GF-D8 (cell line): ENCODE measurements at regions not wholly inside any gene's neighbourhood (a gene's known extent, or its start where the extent isn't known, plus 50 kb on each side); places are given as distances from the start of the nearest gene placed in this dataset.
"Not testable (repeated sequence)": the region's sequence is repeated elsewhere in the genome, so short reads cannot be mapped to it uniquely, and the experiment has no call there.

ENCODE experiments used
- DNase-seq: peaks from one replicate; lab custom pipeline; 2025; lab: John Stamatoyannopoulos, UW

GRCh38 chr7:14967376-14967775 lies 64.8 kb upstream of the DGKB start:
- DNase-seq = not testable (repeated sequence)

DNA sequence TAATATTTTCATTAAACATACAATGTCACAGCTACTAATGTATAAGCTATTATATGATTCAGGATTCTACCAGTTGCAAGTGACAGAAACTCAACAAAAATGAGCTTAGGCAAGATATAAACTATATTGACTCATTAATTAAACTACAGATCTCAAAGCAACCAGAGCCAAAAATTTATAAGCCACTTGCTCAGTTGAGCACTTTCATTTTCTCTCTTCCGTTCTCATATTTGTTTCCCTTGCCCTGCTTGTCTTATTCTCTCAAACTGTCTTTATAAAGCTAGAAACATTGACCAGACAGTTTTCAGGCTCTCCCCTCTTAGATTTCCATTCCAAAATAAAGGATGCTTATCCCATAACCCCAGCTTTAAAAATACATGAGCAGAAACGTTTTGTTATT lies 60.2 kb upstream of the DGKB start:
- DNase-seq = no peak

- no peak for DNase-seq
Measured at GRCh38 chr7:14960721-14961120, 58.2 kb upstream of the DGKB start.

DNA sequence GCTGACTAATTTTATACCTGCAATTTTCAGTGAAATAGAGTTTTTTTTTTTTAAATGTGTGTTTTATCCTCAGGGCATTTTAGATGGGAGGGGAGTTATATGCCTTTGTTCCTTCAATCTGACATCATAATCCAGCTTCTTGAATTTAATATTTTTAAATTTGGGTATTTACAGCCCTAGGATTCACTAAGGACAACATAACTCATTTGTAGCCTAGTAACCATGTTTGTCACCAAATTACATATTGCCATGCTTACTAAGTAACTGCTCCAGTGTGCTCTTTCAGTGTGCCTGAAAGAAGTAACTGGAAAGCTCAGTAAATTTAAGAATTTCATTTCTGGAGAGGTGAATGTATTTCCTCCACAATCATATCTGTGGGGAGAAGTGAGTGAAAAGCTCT lies 56.8 kb upstream of the DGKB start:
- DNase-seq = no peak

DNA sequence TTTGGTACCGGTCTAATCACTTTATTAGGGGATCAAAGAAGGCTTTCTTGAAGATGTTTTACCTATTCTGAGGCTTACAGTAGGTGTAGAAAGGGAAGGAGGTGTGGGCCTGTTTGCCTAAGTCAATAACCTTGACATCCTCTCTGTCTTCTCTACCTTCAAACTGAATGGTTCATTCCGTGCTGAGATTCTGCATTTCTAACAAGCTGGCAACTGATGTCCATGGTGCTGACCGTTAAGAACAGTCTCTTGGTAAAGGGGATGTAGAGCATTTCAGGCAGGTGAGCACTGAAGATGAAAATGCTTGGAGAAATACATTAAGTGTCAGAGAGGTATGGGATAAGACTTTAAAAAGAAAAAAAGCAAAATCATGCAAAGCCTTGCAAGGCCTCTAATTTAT lies 51.5 kb upstream of the DGKB start:
- DNase-seq = no peak
